Mesothelial cell of epicardium (in vitro differentiated cells): ENCODE measurements at regions not wholly inside any gene's neighbourhood (a gene's known extent, or its start where the extent isn't known, plus 50 kb on each side); places are given as distances from the start of the nearest gene placed in this dataset.

ENCODE experiments used
- DNase-seq, 2 experiments: peaks; one replicate each; pipeline ENCODE4 v3.0.0; 2021; ENCODE audit warnings: low spot score in 2 of 2; ENCODE audit not compliant: unreplicated experiment in 2 of 2
- H3K27ac Mint-ChIP-seq: 2 replicates; pipeline ENCODE4 v1.8.0; 2021; ENCODE audit warnings: mixed read lengths
- H3K27me3 Mint-ChIP-seq: 2 replicates; pipeline ENCODE4 v1.8.0; 2021; ENCODE audit warnings: low read depth, mixed read lengths
- H3K36me3 Mint-ChIP-seq: 2 replicates; pipeline ENCODE4 v1.8.0; 2021; ENCODE audit warnings: mixed read lengths
- H3K4me1 Mint-ChIP-seq: 2 replicates; pipeline ENCODE4 v1.8.0; 2021; ENCODE audit warnings: mixed read lengths
- H3K4me3 Mint-ChIP-seq: 2 replicates; pipeline ENCODE4 v1.8.0; 2021; ENCODE audit warnings: mild to moderate bottlenecking, moderate library complexity, mixed read lengths
- H3K9me3 Mint-ChIP-seq: 2 replicates; pipeline ENCODE4 v1.8.0; 2021; ENCODE audit warnings: mixed read lengths
- TF ChIP-seq, protein P1 (sequence below): fragments of 200-600 bp; sonication (generic); IDR thresholded peaks from one replicate; pipeline ENCODE4 v1.5.0; 2021; ENCODE audit warnings: antibody characterized with exemption; ENCODE audit not compliant: unreplicated experiment

DNA sequence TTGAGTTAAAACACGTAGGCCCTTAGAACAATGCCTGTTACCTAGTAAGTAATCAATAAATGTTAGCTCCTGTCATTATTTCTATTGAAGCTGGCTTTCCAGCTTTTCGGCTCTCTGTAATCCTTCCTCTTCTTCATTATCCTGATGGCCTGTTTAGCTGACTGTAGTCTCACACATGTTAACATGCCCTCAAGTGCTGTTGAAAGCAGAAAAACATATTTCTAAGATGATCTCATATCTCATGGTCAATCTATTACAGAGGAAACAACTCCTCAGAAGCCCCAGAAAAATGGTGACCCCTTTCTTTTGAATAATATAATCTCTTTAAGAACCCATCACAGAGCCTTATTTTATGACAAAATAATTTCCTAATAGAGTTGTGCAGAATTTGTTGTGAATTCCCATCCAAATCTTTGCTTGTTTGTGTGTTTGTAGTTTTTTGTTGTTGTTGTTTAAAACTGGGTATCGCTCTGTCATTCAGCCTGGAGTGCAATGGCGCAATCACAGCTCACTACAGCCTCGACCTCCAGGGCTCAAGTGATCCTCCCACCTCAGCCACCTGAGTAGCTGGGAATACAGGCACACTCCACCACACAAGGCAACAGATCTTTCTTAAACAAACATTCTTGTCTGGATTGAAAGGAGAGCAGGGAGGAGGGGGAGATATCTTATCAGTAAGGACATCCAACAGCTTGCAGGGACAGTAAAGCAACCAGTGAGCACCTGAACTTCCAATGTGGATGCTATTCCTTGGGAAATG is 242.5 kb upstream of the CAND1 start:
- DNase-seq, result no peak
- no peaks in the 10 kb centered on the region for H3K27me3 Mint-ChIP-seq
- H3K36me3 Mint-ChIP-seq, result peaks cover 6% of the 10 kb centered on the region
- H3K4me3 Mint-ChIP-seq, result no peak overlapping the region
- peaks cover 7% of the 10 kb centered on the region for H3K9me3 Mint-ChIP-seq
- peak overlapping the region; percentile 81 for H3K27ac Mint-ChIP-seq
- TF ChIP-seq, protein P1, sequence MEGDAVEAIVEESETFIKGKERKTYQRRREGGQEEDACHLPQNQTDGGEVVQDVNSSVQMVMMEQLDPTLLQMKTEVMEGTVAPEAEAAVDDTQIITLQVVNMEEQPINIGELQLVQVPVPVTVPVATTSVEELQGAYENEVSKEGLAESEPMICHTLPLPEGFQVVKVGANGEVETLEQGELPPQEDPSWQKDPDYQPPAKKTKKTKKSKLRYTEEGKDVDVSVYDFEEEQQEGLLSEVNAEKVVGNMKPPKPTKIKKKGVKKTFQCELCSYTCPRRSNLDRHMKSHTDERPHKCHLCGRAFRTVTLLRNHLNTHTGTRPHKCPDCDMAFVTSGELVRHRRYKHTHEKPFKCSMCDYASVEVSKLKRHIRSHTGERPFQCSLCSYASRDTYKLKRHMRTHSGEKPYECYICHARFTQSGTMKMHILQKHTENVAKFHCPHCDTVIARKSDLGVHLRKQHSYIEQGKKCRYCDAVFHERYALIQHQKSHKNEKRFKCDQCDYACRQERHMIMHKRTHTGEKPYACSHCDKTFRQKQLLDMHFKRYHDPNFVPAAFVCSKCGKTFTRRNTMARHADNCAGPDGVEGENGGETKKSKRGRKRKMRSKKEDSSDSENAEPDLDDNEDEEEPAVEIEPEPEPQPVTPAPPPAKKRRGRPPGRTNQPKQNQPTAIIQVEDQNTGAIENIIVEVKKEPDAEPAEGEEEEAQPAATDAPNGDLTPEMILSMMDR, result no peak
- H3K4me1 Mint-ChIP-seq, result peaks cover 26% of the 10 kb centered on the region

DNA sequence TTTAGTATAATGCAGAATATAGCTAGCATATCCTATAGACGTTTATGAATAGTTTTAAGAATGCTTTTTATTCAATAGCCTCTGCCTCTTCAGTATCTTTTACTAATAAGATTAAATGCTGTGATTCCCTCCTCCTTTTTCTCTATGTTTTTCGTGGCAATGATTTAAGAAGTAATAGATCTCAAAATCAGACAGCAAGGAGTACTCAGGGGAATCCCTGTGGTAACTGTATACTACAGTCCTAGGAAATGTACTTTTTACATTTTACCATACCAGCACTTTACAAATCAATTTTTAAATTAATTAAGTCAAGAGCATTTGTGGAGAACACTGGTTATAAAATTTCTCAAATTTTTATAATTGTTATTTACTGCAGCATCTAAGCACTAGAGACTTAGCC is 240.6 kb upstream of the CAND1 start:
- Mint-ChIP-seq H3K36me3 (peaks cover 3% of the 10 kb centered on the region), H3K9me3 (peaks cover 4% of the 10 kb centered on the region)
- TF ChIP-seq, protein P1, result no peak

DNA sequence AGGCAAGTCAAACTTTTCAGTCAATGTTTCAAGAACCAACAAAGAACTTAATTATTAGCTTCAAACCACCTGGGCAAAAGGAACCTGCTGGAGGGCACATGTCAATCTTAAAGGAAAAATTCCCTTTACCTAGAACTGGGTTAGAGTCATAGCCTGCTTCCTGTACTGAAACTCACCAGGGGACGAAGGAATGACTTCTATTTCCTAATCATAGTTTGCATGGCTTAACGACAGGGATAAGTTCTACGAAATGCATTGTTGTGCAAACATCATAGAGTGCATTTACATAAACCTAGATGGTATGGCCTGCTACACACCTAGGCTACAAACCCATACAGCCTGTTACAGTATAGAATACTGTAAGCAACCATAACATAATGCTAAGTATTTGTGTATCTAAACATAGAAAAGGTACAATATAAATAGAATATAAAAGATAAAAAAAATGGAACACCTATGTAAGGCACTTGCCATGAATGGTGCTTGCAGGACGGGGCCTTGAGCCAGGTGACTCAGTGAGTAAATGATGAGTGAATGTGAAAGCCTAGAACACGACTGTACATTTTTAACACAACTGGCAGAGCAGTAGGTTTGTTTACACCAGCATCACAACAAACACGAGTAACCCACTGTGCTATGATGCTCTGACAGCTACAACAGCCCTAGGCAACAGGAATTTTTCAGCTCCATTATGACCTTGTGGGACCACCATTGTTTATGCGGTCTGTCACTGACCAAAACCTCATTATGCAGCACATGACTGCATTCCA is 234.9 kb upstream of the CAND1 start:
- no peak overlapping the region for H3K4me3 Mint-ChIP-seq
- no peaks in the 10 kb centered on the region for H3K9me3 Mint-ChIP-seq
- no peaks in the 10 kb centered on the region for H3K36me3 Mint-ChIP-seq
- H3K27ac Mint-ChIP-seq, result no peak overlapping the region
- peaks cover 31% of the 10 kb centered on the region for H3K4me1 Mint-ChIP-seq
- H3K27me3 Mint-ChIP-seq, result no peaks in the 10 kb centered on the region
- no peak for DNase-seq
- TF ChIP-seq, protein P1, result no peak

More for the DNA sequence above, 240.6 kb upstream of the CAND1 start:
- DNase-seq, result no peak
- no peak overlapping the region for H3K4me3 Mint-ChIP-seq
- peaks cover 26% of the 10 kb centered on the region for H3K4me1 Mint-ChIP-seq
- no peak overlapping the region for H3K27ac Mint-ChIP-seq
- no peaks in the 10 kb centered on the region for H3K27me3 Mint-ChIP-seq

DNA sequence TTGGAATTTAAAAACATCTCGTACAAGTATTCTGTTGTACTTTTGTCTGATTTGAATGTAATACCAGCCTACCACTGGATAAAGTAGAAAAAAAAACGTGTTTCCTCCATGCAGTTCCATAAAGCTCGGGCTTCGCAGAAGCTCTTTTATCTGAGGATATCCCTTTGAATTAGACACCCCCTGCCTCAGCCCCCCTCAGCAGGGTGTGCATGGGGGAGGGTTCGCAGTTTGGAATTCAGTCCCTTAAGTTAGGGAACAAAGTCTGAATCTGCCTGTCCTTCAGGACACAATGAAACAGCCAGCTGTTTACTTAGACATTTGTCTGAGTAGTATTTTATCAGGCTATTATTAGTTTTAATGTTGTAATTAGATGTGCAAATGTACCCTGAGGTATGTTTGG is 234.0 kb upstream of the CAND1 start:
- H3K27ac Mint-ChIP-seq, result no peak overlapping the region
- H3K4me1 Mint-ChIP-seq, result peaks cover 39% of the 10 kb centered on the region
- no peaks in the 10 kb centered on the region for H3K27me3 Mint-ChIP-seq
- H3K4me3 Mint-ChIP-seq, result no peak overlapping the region
- TF ChIP-seq, protein P1, result no peak
- no peaks in the 10 kb centered on the region for H3K36me3 Mint-ChIP-seq
- no peak for DNase-seq
- H3K9me3 Mint-ChIP-seq, result no peaks in the 10 kb centered on the region

DNA sequence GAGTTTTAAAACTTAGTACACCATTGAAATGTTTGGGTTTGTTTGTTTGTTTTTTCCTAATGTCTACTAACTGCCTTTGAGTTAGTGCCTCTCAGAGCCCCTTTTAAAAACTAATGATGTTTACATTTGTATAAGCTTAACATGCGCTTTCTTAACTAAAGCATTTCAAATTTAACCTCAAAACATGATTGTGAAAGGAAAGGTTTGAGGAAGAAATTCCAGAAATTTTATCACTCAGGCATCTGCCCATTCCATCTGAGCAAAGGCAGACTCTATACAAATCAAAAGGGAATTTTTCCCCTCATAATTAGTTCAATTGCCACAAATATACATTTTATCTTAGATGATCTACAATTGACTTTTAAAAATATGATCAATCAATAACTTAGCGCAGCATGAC is 230.7 kb upstream of the CAND1 start:
- DNase-seq, result no peak
- Mint-ChIP-seq H3K9me3 (no peaks in the 10 kb centered on the region), H3K4me1 (peaks cover 63% of the 10 kb centered on the region), H3K36me3 (no peaks in the 10 kb centered on the region), H3K27me3 (no peaks in the 10 kb centered on the region), H3K4me3 (no peak overlapping the region), H3K27ac (peak overlapping the region; percentile 78)
- TF ChIP-seq, protein P1, result no peak
